GM19452 (cell line): ENCODE measurements at regions not wholly inside any gene's neighbourhood (a gene's known extent, or its start where the extent isn't known, plus 50 kb on each side); places are given as distances from the start of the nearest gene placed in this dataset.
"Not testable (repeated sequence)": the region's sequence is repeated elsewhere in the genome, so short reads cannot be mapped to it uniquely, and the experiment has no call there.

Source experiments
- ATAC-seq: cut with Tn5 transposase; IDR thresholded peaks from one replicate; pipeline ENCODE4 v1.9.1; 2021; ENCODE audit not compliant: unreplicated experiment

DNA sequence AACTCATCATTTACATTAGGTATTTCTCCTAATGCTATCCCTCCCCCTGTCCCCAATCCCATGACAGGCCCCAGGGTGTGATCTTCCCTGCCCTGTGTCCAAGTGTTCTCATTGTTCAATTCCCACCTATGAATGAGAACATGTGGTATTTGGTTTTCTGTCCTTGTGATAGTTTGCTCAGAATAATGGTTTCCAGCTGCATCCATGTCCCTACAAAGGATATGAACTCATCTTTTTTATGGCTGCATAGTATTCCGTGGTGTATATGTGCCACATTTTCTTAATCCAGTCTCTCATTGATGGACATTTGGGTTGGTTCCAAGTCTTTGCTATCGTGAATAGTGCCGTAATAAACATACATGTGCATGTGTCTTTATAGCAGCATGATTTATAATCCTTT is 113.0 kb upstream of the CHD6 start:
- not testable (repeated sequence) for ATAC-seq

DNA sequence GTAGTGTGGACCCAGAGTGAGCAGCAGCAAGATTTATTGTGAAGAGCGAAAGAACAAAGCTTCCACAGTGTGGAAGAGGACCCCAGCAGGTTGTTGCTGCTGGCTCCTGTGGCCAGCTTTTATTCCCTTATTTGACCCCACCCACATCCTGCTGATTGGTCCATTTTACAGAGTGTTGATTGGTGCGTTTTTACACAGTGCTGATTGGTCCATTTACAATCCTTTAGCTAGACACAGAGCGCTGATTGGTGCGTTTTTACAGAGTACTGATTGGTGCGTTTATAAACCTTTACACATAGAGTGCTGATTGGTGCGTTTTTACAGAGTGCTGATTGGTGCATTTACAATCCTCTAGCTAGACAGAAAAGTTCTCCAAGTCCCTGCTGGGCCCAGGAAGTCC is 109.5 kb upstream of the CHD6 start:
- not testable (repeated sequence) for ATAC-seq

DNA sequence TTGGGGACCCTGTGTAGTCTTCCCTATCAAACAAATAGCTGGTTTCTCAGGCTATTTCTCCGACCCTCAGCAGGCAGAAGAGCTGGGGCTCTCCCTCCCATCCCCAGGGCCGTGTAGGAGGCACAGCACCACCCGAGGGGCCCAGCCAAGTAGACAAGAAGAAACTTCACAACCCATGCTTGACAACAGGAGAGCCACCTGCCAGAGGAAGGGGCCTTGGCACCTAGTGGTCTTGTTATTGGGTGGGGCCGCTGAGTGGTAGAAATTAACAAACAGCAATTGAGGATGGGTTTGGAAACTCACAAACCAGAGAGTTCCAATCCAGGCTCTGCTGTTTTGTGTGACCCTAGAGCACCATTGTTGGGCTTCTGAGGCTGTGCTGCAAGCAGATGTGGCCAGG is 108.5 kb upstream of the CHD6 start:
- no peak for ATAC-seq

DNA sequence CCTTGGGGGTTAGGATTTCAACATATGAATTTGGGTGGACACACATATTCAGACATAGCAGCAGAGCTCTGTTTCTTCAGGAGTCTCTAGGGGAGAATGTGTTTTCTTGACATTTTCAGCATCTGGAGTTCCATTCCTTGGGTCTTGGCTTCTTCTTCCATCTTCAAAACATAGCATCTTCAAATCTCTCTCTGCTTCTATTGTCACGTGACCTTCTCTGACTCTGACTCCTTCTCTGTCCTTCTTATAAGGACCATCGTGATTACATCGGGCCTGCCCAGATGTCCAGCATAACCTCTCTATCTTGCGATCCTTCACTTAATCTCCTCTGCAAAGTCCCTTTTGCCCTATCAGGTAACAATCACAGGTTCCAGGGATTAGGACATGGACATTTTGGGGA is 101.0 kb upstream of the CHD6 start:
- ATAC-seq, result no peak

DNA sequence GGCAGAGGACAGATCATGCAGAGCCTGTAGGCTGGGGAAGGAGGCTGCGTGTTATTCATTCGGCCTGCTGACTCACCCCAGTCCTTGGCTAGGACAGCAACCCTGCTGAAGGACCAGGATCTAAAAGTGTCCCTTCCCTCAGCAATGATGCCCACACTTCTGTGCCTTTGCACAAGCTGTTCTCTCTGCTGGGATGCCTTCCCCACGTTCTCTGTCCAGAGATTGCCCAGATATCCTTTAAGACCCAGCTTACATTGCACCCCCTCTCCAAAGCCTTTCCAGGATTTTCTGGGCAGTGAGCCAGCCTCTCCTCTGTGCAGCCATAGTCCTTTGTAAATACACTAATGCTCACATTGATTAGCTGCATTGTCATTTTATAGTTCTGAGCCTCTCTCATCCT is 99.3 kb upstream of the CHD6 start:
- no peak for ATAC-seq

GRCh38 chr20:41716911-41717310 is 98.7 kb upstream of the CHD6 start:
- ATAC-seq, result no peak

- no peak for ATAC-seq
These were observed 98.3 kb upstream of the CHD6 start for GRCh38 chr20:41716436-41716835.

DNA sequence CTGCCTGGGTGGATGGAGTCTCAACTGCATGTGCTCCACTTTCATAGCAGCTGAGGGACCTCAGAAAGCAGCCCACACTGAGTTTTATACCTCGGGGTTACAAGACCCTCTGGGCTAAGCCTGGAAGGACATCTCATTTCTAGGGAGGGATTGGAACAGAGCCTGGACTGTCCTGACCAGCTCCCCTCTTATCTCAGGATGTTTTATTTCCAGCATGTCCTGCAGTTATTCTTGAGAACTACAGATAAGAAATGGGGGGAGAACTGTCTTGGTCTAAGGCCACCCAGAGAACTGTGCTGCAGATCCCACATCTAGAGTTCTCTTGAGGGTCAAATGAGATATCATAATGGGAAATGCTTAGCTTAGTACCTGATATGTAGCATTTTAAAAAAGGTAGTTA is 97.3 kb upstream of the CHD6 start:
- no peak for ATAC-seq

DNA sequence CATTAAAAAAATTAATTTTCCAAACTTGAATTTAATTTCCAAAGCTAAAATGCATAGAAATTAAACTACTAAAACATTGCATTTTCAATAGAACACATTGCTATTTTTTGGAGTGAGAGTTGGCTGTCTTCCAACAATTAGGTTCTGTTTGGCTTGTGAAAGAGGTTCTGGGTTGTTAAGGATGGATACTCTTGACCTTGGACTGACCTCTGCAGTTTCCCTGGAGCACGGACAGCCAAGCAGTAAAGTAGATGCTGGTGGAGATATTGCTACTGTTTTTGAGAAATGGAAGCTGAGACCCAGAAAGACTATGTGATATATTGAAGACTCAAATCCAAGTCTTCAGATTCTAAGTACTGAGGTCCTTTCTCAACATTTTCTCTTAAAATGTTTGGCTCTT is 95.9 kb upstream of the CHD6 start:
- no peak for ATAC-seq

DNA sequence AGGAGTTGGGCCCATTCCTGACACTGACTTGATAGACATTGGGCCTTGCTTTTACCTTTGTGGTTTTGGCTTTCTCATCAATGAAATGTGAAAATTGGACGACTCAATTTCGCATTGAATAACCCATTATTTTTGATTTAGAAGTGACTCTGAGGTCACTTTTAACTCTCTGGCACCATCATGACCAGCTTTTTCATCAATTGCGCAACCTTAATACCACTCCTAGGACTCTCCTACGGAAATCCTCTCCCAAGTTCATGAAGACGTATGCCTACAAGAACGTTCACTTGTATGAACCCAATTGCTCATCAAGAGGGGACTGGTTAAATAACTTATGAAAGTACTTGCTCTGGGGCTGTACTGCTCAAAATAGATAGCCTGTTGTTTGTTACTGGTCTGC is 86.7 kb upstream of the CHD6 start:
- ATAC-seq, result no peak

GRCh38 chr20:41702647-41703046 is 84.5 kb upstream of the CHD6 start:
- no peak for ATAC-seq

- ATAC-seq, result no peak
These were observed 83.6 kb upstream of the CHD6 start for GRCh38 chr20:41701588-41702348.

- ATAC-seq, result not testable (repeated sequence)
These were observed 81.5 kb upstream of the CHD6 start for GRCh38 chr20:41699673-41700072.

GRCh38 chr20:41697861-41698559 is 79.8 kb upstream of the CHD6 start:
- ATAC-seq, result no peak

- ATAC-seq, result no peak
These were observed 78.3 kb upstream of the CHD6 start for GRCh38 chr20:41696428-41696827.

- no peak for ATAC-seq
These were observed 76.6 kb upstream of the CHD6 start for GRCh38 chr20:41694796-41695195.

DNA sequence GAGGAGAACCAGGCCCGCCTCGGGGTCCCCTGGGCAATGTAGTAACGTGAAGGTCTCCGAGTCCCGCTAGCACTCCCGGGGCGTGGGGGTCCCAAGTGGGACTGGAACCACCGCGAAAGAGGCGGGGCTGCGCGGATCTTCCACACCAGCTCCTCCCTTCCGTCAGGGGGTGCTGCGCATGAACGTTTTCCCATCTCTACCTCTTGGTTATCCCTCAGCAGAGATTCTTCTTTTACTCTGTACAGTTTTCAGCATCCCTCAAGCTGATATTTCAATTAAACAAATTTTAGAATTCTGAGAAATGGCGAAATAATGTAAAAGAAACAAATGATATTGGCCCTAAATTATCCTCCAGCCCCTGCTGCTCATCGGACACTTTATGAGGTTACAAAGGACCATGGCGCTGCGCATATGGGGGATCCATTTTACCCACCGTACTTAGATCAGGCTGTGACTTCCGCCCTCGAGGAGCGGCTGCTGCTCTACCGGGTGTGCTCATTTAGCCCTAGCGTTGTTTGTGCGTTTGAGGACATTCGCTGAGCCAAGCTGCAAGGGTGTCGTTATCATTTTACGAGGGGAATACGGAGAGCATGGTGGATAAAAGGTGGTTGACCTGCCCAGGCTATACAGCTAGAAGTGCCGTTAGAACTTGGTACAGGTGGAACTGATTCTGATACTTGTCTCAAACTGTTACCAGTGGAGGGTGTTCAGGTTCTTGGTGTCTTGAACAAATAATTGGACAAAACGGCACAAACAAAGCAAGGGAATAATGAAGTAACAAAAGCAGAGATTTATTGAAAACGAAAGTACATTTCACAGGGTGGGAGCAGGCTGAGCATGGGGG is 75.2 kb upstream of the CHD6 start:
- ATAC-seq, result peak; percentile 92

- peak; percentile 47 for ATAC-seq
These were observed 74.4 kb upstream of the CHD6 start for GRCh38 chr20:41692479-41693135.

- ATAC-seq, result no peak
These were observed 73.3 kb upstream of the CHD6 start for GRCh38 chr20:41691443-41691842.

DNA sequence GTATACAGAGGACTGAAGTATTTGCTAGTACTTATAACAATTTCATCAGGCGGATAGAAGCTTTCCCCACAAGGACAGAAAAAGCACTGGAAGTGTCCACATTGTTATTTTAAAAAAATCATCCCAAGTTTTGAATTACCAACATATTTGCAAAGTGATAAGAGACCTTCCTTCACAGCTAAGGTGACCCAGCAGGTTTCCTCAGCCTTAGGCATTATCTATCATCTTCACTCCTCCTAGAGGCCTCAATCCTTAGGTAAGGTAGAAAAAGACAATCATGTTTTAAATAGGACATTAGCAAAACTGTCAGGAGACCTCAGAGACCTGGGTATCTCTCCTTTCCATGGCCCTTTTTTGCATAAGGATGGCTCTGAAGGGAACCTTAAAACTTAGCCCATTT is 72.5 kb upstream of the CHD6 start:
- ATAC-seq, result no peak

- no peak for ATAC-seq
These were observed 68.8 kb upstream of the CHD6 start for GRCh38 chr20:41686961-41687360.
